Right atrium auricular region (tissue), 2 donors: ENCODE measurements at regions not wholly inside any gene's neighbourhood (a gene's known extent, or its start where the extent isn't known, plus 50 kb on each side); places are given as distances from the start of the nearest gene placed in this dataset.
A peak's percentile ranks its signal among the peaks of the same experiment; 100 is the strongest.

Source experiments
- DNase-seq: peaks from one replicate; pipeline ENCODE4 v3.0.0-alpha.2; 2019; ENCODE audit warnings: low spot score
- H3K27ac ChIP-seq, 2 donors: fragments of 200-600 bp; sonication (generic); 1 replicate in 1 of 2; 2 replicates in 1 of 2; pipeline ENCODE4 v1.5.1; 2016 to 2019
- H3K27me3 ChIP-seq, 2 donors: fragments of 200-600 bp; sonication (generic); one replicate each; pipeline versions ENCODE4 v1.5.1 to v1.6.0; 2017 to 2019
- H3K36me3 ChIP-seq: fragments of 200-600 bp; sonication (generic); one replicate; pipeline ENCODE4 v1.5.1; 2016
- H3K4me1 ChIP-seq, 2 donors: fragments of 200-600 bp; sonication (generic); one replicate each; pipeline versions ENCODE4 v1.5.1 to v1.6.0; 2017 to 2019
- H3K4me3 ChIP-seq, 2 donors: fragments of 200-600 bp; sonication (generic); 1 replicate in 1 of 2; 2 replicates in 1 of 2; pipeline ENCODE4 v1.5.1; 2017 to 2019; ENCODE audit warnings: mild to moderate bottlenecking in 1 of 2, moderate library complexity in 1 of 2
- H3K9me3 ChIP-seq, 2 donors: fragments of 200-600 bp; sonication (generic); one replicate each; pipeline ENCODE4 v1.5.1; 2019
- CTCF ChIP-seq, 2 donors: fragments of 200-600 bp; sonication (generic); IDR thresholded peaks; one replicate each; pipeline ENCODE4 v1.5.1; 2019; ENCODE audit warnings: antibody characterized with exemption in 2 of 2

GRCh38 chr11:130576146-130576545 lies 127.7 kb downstream of the ADAMTS15 start:
- Histone ChIP-seq H3K9me3 (no peaks in the 10 kb centered on the region), H3K36me3 (no peaks in the 10 kb centered on the region), H3K4me1 (peaks cover 0 to 37% of the 10 kb centered on the region in 2 donors), H3K27ac (no peak overlapping the region), H3K27me3 (no peaks in the 10 kb centered on the region), H3K4me3 (no peak overlapping the region)
- no peak for TF ChIP-seq CTCF (IDR thresholded peaks at IDR 0.05)
- DNase-seq: no peak

GRCh38 chr11:130578738-130579368 lies 130.4 kb downstream of the ADAMTS15 start:
- Histone ChIP-seq H3K27ac (peak overlapping the region in 1 of 2 donors; percentile 62), H3K4me1 (peaks cover 0 to 45% of the 10 kb centered on the region in 2 donors), H3K9me3 (no peaks in the 10 kb centered on the region), H3K4me3 (no peak overlapping the region), H3K27me3 (no peaks in the 10 kb centered on the region), H3K36me3 (no peaks in the 10 kb centered on the region)
- no peak for DNase-seq
- TF ChIP-seq CTCF (IDR thresholded peaks at IDR 0.05): no peak

- peaks cover 0 to 48% of the 10 kb centered on the region in 2 donors for H3K4me1 ChIP-seq
- H3K27me3 ChIP-seq: no peaks in the 10 kb centered on the region
- H3K9me3 ChIP-seq: no peaks in the 10 kb centered on the region
- no peak overlapping the region for H3K4me3 ChIP-seq
- H3K36me3 ChIP-seq: no peaks in the 10 kb centered on the region
- peak; percentile 85 for DNase-seq
- TF ChIP-seq CTCF (IDR thresholded peaks at IDR 0.05): no peak
- peak overlapping the region; percentile 59 to 62 for H3K27ac ChIP-seq
These were observed 131.9 kb downstream of the ADAMTS15 start for GRCh38 chr11:130580372-130580771.

GRCh38 chr11:130580891-130581492 lies 132.5 kb downstream of the ADAMTS15 start:
- Histone ChIP-seq H3K27me3 (no peaks in the 10 kb centered on the region), H3K4me1 (peaks cover 0 to 51% of the 10 kb centered on the region in 2 donors), H3K9me3 (no peaks in the 10 kb centered on the region), H3K4me3 (no peak overlapping the region), H3K27ac (peak overlapping the region; percentile 59 to 62), H3K36me3 (no peaks in the 10 kb centered on the region)
- TF ChIP-seq CTCF (IDR thresholded peaks at IDR 0.05): no peak
- no peak for DNase-seq

GRCh38 chr11:130581646-130582045 lies 133.2 kb downstream of the ADAMTS15 start:
- Histone ChIP-seq H3K27ac (peak overlapping the region; percentile 59 to 62), H3K4me3 (no peak overlapping the region), H3K36me3 (no peaks in the 10 kb centered on the region), H3K27me3 (no peaks in the 10 kb centered on the region), H3K9me3 (no peaks in the 10 kb centered on the region), H3K4me1 (peaks cover 0 to 51% of the 10 kb centered on the region in 2 donors)
- DNase-seq: no peak
- TF ChIP-seq CTCF (IDR thresholded peaks at IDR 0.05): no peak
